Dermis blood vessel endothelial cell (primary cell): ENCODE measurements at regions not wholly inside any gene's neighbourhood (a gene's known extent, or its start where the extent isn't known, plus 50 kb on each side); places are given as distances from the start of the nearest gene placed in this dataset.
"Not testable (repeated sequence)": the region's sequence is repeated elsewhere in the genome, so short reads cannot be mapped to it uniquely, and the experiment has no call there.

ENCODE experiments used
- DNase-seq: peaks from one replicate; pipeline ENCODE4 v3.0.0; 2010

DNA sequence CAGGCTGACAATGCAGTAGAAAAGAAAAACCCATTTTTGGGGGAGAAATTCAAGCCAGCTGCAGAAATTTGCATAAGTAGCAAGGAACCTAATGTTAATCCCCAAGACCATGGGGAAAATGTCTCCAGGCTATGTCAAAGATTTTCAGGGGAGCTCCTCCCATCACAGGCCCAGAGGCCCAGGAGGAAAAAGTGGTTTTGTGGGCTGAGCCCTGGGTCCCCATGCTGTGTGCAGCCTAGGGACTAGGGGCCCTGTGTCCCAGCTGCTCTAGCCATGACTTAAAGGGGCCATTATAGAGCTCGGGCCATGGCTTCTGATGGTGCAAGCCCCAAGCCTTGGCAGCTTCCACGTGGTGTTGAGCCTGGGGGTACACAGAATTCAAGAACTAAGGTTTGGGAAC is 719.0 kb downstream of the TLE1 start:
- not testable (repeated sequence) for DNase-seq

GRCh38 chr9:80968611-80969010 is 720.7 kb downstream of the TLE1 start:
- DNase-seq = no peak

DNA sequence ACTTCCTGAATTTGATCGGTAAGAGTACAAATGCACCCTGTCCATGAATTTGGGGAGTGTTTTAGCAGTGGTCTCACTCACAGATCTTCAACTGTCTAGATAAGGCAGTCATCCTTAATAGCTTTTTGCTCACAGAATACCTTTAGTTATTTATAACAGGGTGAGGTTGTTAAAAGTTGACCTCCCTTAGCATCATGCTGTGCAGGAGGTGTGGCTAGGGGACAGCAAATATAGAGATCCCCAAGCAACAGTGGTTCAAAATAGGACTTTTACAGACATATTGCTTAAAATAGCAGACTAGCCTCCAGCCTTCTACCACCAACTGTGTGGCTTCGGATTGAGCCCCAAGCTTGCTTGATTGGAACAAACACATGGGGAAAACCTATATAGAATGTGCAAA is 724.4 kb downstream of the TLE1 start:
- DNase-seq = no peak

- no peak for DNase-seq
Measured at GRCh38 chr9:80964374-80964773, 725.0 kb downstream of the TLE1 start.

DNA sequence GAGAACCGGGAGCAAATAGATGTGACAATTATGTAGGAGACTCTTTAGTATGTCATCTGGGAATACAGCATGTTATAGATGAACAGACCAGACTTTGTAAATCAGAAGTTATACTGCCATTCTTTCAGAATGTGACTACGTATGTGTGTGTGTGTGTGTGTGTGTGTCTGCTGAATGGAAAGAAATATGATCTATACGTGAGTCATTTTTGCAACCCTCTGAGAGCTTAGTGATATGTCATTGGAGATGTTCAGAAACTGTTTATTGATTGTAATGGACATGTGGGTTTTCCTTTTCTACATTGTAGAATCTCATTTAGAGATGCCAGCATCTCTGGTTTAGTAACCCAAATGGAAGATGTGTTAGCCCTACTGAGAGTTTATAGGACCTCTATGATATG is 731.5 kb downstream of the TLE1 start:
- DNase-seq = no peak

GRCh38 chr9:80954521-80954920 is 734.8 kb downstream of the TLE1 start:
- DNase-seq = no peak

DNA sequence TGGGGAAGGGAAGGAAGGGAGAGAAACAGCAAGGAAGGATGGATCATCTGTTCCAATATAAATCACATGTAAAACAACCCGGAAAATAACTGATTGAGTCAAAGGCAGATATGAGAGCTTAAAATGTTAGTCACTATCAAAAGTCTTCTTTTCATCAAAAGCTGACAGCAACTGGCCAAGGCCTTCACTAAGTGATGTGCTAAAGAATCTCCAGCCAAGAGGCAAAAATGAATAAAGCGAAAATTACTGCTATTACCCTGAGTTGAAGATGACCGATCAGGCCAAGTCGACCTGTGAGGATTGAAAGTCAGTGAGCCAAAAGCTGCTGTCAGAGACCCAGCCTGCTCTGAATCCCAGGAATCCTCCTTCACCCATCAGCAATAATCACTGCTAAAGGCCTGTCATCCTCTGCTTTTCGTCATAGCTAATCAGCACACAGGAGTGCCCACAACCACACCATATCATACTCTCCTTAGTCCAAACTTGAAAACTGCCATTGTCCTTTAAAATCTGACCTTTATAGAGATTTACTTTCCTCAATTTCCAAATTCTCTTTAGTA is 736.9 kb downstream of the TLE1 start:
- no peak for DNase-seq

GRCh38 chr9:80951675-80952074 is 737.7 kb downstream of the TLE1 start:
- DNase-seq = no peak

- no peak for DNase-seq
Measured at GRCh38 chr9:80948876-80949275, 740.5 kb downstream of the TLE1 start.

DNA sequence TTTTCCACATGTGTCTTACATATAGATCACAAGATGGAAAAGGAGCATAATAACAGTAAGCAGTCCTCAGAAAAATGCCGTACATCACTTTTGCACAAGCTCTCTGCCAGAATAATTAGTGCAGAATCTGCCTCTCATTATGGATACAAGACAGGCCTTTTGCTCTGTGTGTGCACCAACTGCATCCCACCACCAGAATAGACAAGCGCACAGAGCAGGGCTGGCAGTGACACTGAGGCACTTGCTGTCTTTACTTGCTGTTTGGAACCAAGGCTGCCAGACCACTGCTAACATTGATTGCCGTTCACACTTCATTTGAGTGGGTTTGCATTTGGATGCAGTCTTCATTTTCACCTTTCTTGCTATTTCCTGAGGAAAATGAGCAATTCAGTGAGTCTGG is 741.3 kb downstream of the TLE1 start:
- DNase-seq = no peak

- DNase-seq = no peak
Measured at GRCh38 chr9:80946496-80947170, 742.7 kb downstream of the TLE1 start.

GRCh38 chr9:80945436-80945835 is 743.9 kb downstream of the TLE1 start:
- no peak for DNase-seq

- DNase-seq = no peak
Measured at GRCh38 chr9:80937645-80938044, 751.7 kb downstream of the TLE1 start.

DNA sequence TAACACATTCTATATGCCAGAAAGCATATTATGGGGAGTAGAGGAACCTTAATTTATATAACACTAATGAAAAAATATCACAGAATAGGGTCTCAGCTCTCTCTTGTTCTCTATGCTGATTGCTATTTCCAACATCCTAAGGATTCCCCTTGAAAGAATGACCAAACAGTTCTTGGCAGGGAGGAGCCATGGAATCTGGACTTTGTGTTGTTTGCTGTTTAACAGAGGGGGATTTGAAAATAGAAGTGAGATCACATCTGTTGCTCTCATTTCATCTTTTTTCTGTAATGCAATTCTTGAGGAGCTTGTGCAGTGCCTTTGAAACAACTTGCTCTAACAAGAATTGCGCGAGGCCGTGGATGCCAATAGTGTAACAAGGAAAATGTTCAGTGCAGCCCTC is 755.3 kb downstream of the TLE1 start:
- DNase-seq = no peak

GRCh38 chr9:80932947-80933780 is 756.2 kb downstream of the TLE1 start:
- DNase-seq = no peak

DNA sequence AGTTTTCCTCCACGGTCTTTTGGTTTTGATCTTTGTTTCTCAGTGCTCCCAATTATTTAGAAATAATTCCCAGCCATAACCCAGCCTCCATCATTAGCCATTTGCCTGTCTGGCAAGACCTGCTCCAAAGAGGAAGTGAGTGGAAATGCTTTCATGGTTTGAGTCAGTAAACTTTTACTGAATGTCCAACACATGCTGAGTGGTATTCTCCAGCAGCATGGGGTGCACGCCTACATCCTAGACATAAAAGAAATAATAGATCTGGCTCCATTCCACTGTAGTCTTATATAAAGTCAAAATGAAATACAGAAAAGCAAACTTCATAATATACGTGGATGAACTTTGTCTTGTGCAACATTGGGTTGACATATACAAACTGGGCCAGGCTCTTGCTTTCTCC is 757.2 kb downstream of the TLE1 start:
- DNase-seq = no peak

- DNase-seq = no peak
Measured at GRCh38 chr9:80931163-80931562, 758.2 kb downstream of the TLE1 start.

DNA sequence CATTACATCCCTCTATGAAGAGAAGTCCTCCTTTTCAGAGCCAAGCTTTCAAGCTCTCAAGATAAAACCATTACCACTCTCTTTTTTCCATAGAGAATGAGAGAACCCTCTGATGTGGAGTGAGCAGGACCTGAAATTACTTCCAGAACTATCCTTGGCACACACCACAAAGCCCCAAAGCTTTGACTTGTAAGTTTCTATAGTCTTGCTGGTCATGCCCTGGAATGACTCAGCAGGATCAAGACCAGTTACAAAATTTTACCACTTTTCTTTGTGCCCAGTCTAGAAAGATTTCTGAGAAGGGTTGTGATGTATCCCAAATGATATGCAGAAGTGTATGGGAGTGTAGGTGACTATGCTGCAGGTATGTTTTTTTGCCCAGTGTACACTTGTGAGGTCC is 760.6 kb downstream of the TLE1 start:
- no peak for DNase-seq

DNA sequence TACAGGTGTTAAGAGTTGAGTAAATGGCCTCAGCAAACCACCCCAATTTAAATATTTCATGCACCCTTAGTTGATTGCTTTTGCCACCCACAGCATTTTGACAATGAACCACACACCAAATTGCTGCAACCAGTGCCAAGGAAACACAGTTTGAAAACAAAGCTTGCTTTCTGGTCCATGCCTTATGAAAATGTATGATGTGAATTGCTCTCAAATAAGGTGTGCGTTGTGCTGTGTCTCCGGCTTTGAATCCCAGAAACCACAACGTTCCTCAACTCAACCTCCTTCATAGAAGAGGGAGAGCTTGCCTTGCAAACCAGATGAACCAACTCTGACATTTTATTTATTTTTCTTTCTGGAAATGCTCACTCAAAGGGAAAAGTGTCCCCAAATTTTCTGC is 762.7 kb downstream of the TLE1 start:
- no peak for DNase-seq

DNA sequence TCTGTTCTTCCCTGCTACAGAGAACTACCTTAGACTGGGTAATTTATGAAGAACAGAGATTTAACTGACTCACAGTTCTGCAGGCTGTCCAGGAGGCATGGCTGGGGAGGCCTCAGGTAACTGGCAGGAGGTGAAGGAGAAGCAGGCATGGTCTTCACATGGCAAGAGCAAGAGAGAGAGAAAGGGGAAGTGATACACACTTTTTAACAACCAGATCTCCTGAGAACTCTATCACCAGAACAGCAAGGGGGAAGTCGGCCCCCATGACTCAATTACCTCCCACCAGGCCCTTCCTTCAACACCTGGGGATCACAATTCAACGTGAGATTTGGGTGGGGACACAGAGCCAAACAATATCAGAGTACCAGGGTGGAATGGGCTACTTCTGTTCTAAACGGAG is 766.8 kb downstream of the TLE1 start:
- DNase-seq = no peak

DNA sequence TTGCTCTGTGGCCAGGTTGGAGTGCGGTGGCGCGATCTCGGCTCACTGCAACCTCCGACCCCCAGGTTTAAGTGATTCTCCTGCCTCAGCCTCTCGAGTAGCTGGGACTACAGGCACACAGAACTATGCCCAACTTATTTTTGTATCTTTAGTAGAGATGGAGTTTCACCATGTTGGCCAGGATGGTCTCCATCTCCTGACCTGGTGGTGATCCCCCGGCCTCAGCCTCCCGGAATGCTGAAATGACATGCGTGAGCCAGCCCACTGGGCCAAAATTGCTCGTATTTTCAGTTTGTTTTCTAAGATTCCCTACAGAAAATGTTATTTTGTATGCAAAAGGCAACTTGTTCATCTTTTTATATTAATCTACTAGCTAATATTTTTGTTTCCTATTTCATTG is 782.6 kb downstream of the TLE1 start:
- DNase-seq = no peak

GRCh38 chr9:80899208-80899607 is 790.1 kb downstream of the TLE1 start:
- no peak for DNase-seq

DNA sequence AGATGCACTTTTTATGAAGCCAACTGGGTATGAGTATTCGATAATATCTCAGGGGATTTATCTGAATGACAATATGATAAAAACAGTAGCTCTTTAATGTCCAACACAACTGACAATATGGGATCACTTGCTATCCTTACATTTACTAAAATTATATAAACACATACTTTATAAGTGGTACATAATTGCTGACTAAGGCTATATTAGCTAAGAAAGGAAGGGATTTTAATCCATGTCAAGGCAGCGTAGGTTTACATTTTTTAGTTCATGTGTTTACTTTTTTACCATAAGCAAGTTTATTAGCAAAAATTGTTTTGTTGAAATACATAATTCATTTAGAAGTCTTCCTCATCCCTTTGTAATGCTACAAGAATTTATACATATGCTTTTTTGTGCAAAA is 796.2 kb downstream of the TLE1 start:
- DNase-seq = no peak

DNA sequence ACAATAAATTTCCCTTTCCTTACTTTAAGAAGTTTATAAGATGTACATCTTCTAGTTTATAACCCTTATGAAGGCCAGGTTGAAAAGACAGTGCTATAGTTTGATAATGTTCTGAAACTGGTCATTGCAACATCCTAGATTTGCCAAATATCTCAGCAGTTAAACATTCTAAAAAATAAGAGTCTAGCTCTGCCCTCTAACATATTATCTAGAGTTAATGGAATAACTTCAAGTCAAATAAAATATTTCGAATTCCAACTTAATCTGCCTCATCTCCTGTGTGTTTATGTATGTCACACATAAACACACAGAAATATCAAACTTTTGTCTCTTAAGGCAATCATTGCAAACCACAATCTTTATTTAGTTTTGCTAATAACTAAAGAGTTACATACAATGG is 796.6 kb downstream of the TLE1 start:
- DNase-seq = no peak
